HepG2 (cell line): ENCODE measurements at regions not wholly inside any gene's neighbourhood (a gene's known extent, or its start where the extent isn't known, plus 50 kb on each side); places are given as distances from the start of the nearest gene placed in this dataset.

ENCODE experiments used
- EZH2 ChIP-seq: conservative IDR thresholded peaks from 2 replicates; pipeline ENCODE4 v1.6.1; 2012; ENCODE audit warnings: mild to moderate bottlenecking, low read depth, low read length, moderate library complexity
- JUNB ChIP-seq: sonication (generic); formaldehyde crosslinking; IDR thresholded peaks from 2 replicates; pipeline ENCODE4 v1.8.0; 2022; ENCODE audit warnings: missing genetic modification reagents, mild to moderate bottlenecking, borderline replicate concordance

DNA sequence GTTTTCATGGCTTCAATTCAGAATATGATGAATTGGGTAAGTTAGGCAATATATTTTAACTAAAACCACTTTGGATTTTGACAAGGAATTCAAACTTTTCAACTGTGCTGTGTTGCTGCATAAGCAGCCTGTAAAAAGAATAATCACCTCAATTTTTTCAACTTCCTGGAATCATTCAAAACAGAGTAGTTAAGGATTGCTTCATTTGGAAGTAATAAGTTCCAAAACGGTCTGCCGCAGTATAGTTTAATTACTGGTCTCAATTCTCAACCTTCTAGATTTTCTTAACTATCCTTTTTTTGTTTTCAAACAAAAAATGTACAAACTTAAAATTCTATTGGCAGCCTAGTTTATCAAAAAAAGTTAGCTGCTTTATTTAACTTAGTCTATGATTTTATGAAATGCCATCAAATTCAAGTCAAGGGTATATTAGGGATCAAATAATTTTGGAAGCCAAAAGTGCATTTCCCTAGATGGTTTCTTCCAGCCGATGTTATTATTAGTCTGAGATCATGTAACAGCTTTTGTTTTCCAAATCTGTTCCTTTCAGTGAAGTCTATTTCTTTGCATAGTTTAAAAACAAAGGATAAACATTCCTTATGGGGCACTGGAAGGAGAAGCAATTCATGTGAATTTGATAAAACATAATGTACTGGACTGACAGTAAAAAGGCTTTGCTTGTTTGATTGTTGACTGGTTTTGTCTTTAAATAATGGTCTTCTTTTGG is 76.1 kb upstream of the ETAA1 start:
- no peak for TF ChIP-seq JUNB (CRISPR knock-in tag)
- TF ChIP-seq EZH2 = no peak
